HCT116 (cell line): ENCODE measurements at regions not wholly inside any gene's neighbourhood (a gene's known extent, or its start where the extent isn't known, plus 50 kb on each side); places are given as distances from the start of the nearest gene placed in this dataset.

ENCODE experiments used
- ATAC-seq: fragments of 200-7000 bp; cut with Tn5 transposase; 2 replicates; pipeline ENCODE4 v1.9.1; 2020; ENCODE audit warnings: mild to moderate bottlenecking, moderate library complexity
- BruUV-seq: library from RNA; stranded (reverse); fragments of 400-500 nt; replicated peaks from 2 replicates; lab custom pipeline; 2021; lab: Mats Ljungman, UMichigan
- CTCF ChIA-PET: fragments of 300-600 bp; sonication (Branson Sonifier 250); formaldehyde crosslinking; loops from one replicate; lab custom pipeline; 2021; ENCODE audit warnings: antibody characterized with exemption; lab: Charles Lee
- POLR2A ChIA-PET: fragments of 300-600, 350-600 bp; sonication (Branson Sonifier 250); formaldehyde crosslinking; loops from one replicate; lab custom pipeline; 2021; ENCODE audit warnings: antibody characterized with exemption; lab: Charles Lee
- RAD21 ChIA-PET, 2 experiments: fragments of 300-600 bp; sonication (Branson Sonifier 250); formaldehyde crosslinking; loops; one replicate each; lab custom pipeline; 2023; ENCODE audit warnings: low total read pairs in 2 of 2; ENCODE audit not compliant: uncharacterized antibody in 2 of 2, unreplicated experiment in 2 of 2, low non-redundant PET in 1 of 2; lab: Charles Lee
- DNase-seq: peaks from one replicate; pipeline ENCODE4 v3.0.0-alpha.2; 2010; ENCODE audit warnings: low read depth, low spot score
- H2AFZ ChIP-seq: fragments of 200-600 bp; shearing (Covaris generic), sonication (generic); 2 replicates; pipeline ENCODE4 v1.6.1; 2017; ENCODE audit warnings: low read depth, mixed run types, mixed read lengths, antibody characterized with exemption, low read length; ENCODE audit not compliant: poor library complexity, severe bottlenecking
- H3K27ac ChIP-seq: 2 replicates; pipeline ENCODE4 v1.5.1; 2012; ENCODE audit warnings: low read depth, low read length
- H3K27me3 ChIP-seq: fragments of 200-600 bp; sonication (generic); 2 replicates; pipeline ENCODE4 v1.6.1; 2016; ENCODE audit warnings: mixed run types, low read length, mixed read lengths; ENCODE audit not compliant: insufficient read depth
- H3K36me3 ChIP-seq, 2 experiments: fragments of 200-500 bp in 1 of 2; fragments of 200-600 bp in 1 of 2; sonication (Bioruptor generic) in 1 of 2; sonication (generic) in 1 of 2; 2 replicates each; pipeline versions ENCODE4 v1.5.1 to v1.6.1; 2014 to 2016; ENCODE audit warnings: low read length in 2 of 2, inconsistent platforms in 1 of 2, mixed read lengths in 1 of 2, mixed run types in 1 of 2; ENCODE audit not compliant: insufficient read depth in 2 of 2, control insufficient read depth in 1 of 2
- H3K4me1 ChIP-seq, 2 experiments: fragments of 200-600 bp in 1 of 2; sonication (generic) in 1 of 2; 2 replicates each; pipeline versions ENCODE4 v1.5.1 to v1.6.1; 2012 to 2017; ENCODE audit warnings: low read length in 2 of 2, inconsistent platforms in 1 of 2, mild to moderate bottlenecking in 1 of 2, mixed read lengths in 1 of 2, mixed run types in 1 of 2, moderate library complexity in 1 of 2; ENCODE audit not compliant: insufficient read depth in 2 of 2, control insufficient read depth in 1 of 2
- H3K4me2 ChIP-seq: fragments of 200-600 bp; sonication (generic); 2 replicates; pipeline ENCODE4 v1.6.1; 2017; ENCODE audit warnings: mixed run types, low read length, mixed read lengths
- H3K4me3 ChIP-seq, 2 experiments: fragments of 200-600 bp in 1 of 2; sonication (generic) in 1 of 2; replicated peaks in 1 of 2; 2 replicates each; pipeline ENCODE4 v1.5.1; 2011 to 2016; ENCODE audit warnings: low read length in 2 of 2, control low read depth in 1 of 2, low read depth in 1 of 2, mild to moderate bottlenecking in 1 of 2, mixed read lengths in 1 of 2, mixed run types in 1 of 2
- H3K79me2 ChIP-seq: fragments of 200-600 bp; sonication (generic); 2 replicates; pipeline ENCODE4 v1.6.1; 2017; ENCODE audit warnings: mild to moderate bottlenecking, mixed run types, low read length, moderate library complexity, mixed read lengths; ENCODE audit not compliant: insufficient read depth
- H3K9ac ChIP-seq: fragments of 200-600 bp; sonication (generic); 2 replicates; pipeline ENCODE4 v1.6.1; 2016; ENCODE audit warnings: low read length, mixed read lengths
- H3K9me2 ChIP-seq: fragments of 200-600 bp; sonication (generic), shearing (Covaris generic); 2 replicates; pipeline ENCODE4 v1.6.1; 2017; ENCODE audit warnings: mixed run types, mild to moderate bottlenecking, moderate library complexity; ENCODE audit not compliant: insufficient read depth
- H3K9me3 ChIP-seq, 2 experiments: fragments of 200-500 bp in 1 of 2; fragments of 200-600 bp in 1 of 2; sonication (Bioruptor generic) in 1 of 2; sonication (generic) in 1 of 2; 2 replicates each; pipeline ENCODE4 v1.6.1; 2014 to 2017; ENCODE audit warnings: low read length in 2 of 2, mixed read lengths in 2 of 2, inconsistent platforms in 1 of 2, low read depth in 1 of 2, mild to moderate bottlenecking in 1 of 2, mixed run types in 1 of 2, moderate library complexity in 1 of 2; ENCODE audit not compliant: control insufficient read depth in 1 of 2, insufficient read depth in 1 of 2
- H4K20me1 ChIP-seq: fragments of 200-600 bp; sonication (generic), shearing (Covaris generic); 2 replicates; pipeline ENCODE4 v1.6.1; 2017; ENCODE audit warnings: mixed run types, mild to moderate bottlenecking, moderate library complexity; ENCODE audit not compliant: insufficient read depth
- ATF3 ChIP-seq: IDR thresholded peaks from 2 replicates; pipeline ENCODE4 v1.6.1; 2012
- CTCF ChIP-seq, 3 experiments: fragments of 200-600 bp in 1 of 3; sonication (generic) in 1 of 3; IDR thresholded peaks in 2 of 3; conservative IDR thresholded peaks in 1 of 3; 2 replicates each; pipeline ENCODE4 v1.5.1; 2012 to 2017; ENCODE audit warnings: low read depth in 2 of 3, low read length in 2 of 3, antibody characterized with exemption in 1 of 3, borderline replicate concordance in 1 of 3, control low read depth in 1 of 3, mild to moderate bottlenecking in 1 of 3, mixed read lengths in 1 of 3, mixed run types in 1 of 3, moderate library complexity in 1 of 3; ENCODE audit not compliant: insufficient read depth in 1 of 3
- EZH2 ChIP-seq: fragments of 200-600 bp; sonication (generic); IDR thresholded peaks from 2 replicates; pipeline ENCODE4 v1.6.1; 2017; ENCODE audit warnings: antibody characterized with exemption, mixed run types
- RAD21 ChIP-seq: IDR thresholded peaks from 2 replicates; pipeline ENCODE4 v1.6.1; 2012; ENCODE audit warnings: low read depth, mild to moderate bottlenecking
- REST ChIP-seq: IDR thresholded peaks from 2 replicates; pipeline ENCODE4 v1.6.1; 2012; ENCODE audit warnings: low read depth
- TCF7L2 ChIP-seq: IDR thresholded peaks from 2 replicates; pipeline ENCODE4 v1.7.0; 2011; ENCODE audit warnings: borderline replicate concordance, inconsistent platforms; ENCODE audit not compliant: insufficient read depth, insufficient read length; ENCODE audit errors: extremely low read depth
- ZFX ChIP-seq: fragments of 450-650 bp; IDR thresholded peaks from 2 replicates; pipeline ENCODE4 v1.6.1; 2017
- intact Hi-C: fragments of 100-400 bp; cut with micrococcal nuclease; formaldehyde crosslinking; loops from 2 replicates; pipeline ENCODE4 v1.10.0; 2022

- no peaks in the 10 kb centered on the region for H3K27me3 ChIP-seq
- ATAC-seq (no peak), DNase-seq (no peak)
- peaks cover 8% of the 10 kb centered on the region; the same call in 1 of the 2 replicates for H4K20me1 ChIP-seq
- H3K9me2 ChIP-seq = no peaks in the 10 kb centered on the region
- H3K27ac ChIP-seq = no peak overlapping the region
- H3K36me3 ChIP-seq = 0 out of 4 replicates have a peak, but pooled peaks cover 0 to 3% of the 10 kb centered on the region in 2 experiments
- no peak overlapping the region for H3K9ac ChIP-seq
- no peak overlapping the region for H2AFZ ChIP-seq
- peaks cover 93% of the 10 kb centered on the region for H3K79me2 ChIP-seq
- intact Hi-C loops = no loop called here
- ChIA-PET CTCF (no interaction called here), RAD21 (interaction anchor here in 1 of 2 experiments (0.7 kb wide), 1 partner anchor 81 kb away, joined by 5 read pairs; no protein-coding TSS in a partner anchor), POLR2A (interaction anchor here (0.6 kb wide), 1 partner anchor 71 kb away, joined by 3 read pairs; no protein-coding TSS in a partner anchor)
- H3K4me1 ChIP-seq = peaks cover 14 to 21% of the 10 kb centered on the region in 2 experiments
- BruUV-seq = no TSS peak
- no peaks in the 10 kb centered on the region for H3K9me3 ChIP-seq
- TF ChIP-seq ZFX (no peak), ATF3 (no peak), REST (no peak), CTCF (IDR thresholded peaks at IDR 0.05 in 2 of 3, conservative IDR thresholded peaks at IDR 0.05 in 1 of 3; ENCODE audit: borderline replicate concordance in 1 of 3, insufficient read depth in 1 of 3, low read depth in 2 of 3, low read length in 2 of 3) (no peak), EZH2 (no peak), RAD21 (no peak), TCF7L2 (no peak)
- no peak overlapping the region for H3K4me2 ChIP-seq
- no peak overlapping the region for H3K4me3 ChIP-seq
Measured at GRCh38 chr3:48084170-48084569, 68.0 kb upstream of the MAP4 start.
